Kidney tubule cell (primary cell): ENCODE measurements at regions not wholly inside any gene's neighbourhood (a gene's known extent, or its start where the extent isn't known, plus 50 kb on each side); places are given as distances from the start of the nearest gene placed in this dataset.

Experiments
- DNase-seq: peaks from one replicate; pipeline ENCODE4 v3.0.0-alpha.2; 2018; ENCODE audit warnings: low spot score

- DNase-seq, result no peak
These were observed 113.9 kb downstream of the C5orf15 start for GRCh38 chr5:133854554-133854953.

GRCh38 chr5:133853646-133854365 lies 114.6 kb downstream of the C5orf15 start:
- DNase-seq, result no peak

- DNase-seq, result no peak
These were observed 116.9 kb downstream of the C5orf15 start for GRCh38 chr5:133851521-133851920.

- no peak for DNase-seq
These were observed 117.6 kb downstream of the C5orf15 start for GRCh38 chr5:133850811-133851210.

- DNase-seq, result no peak
These were observed 119.3 kb downstream of the C5orf15 start for GRCh38 chr5:133849116-133849515.

- no peak for DNase-seq
These were observed 120.0 kb downstream of the C5orf15 start for GRCh38 chr5:133848341-133848811.

- no peak for DNase-seq
These were observed 120.5 kb downstream of the C5orf15 start for GRCh38 chr5:133847886-133848285.

GRCh38 chr5:133847301-133847700 lies 121.1 kb downstream of the C5orf15 start:
- no peak for DNase-seq

- DNase-seq, result no peak
These were observed 121.8 kb downstream of the C5orf15 start for GRCh38 chr5:133846478-133847226.

GRCh38 chr5:133845271-133845670 lies 123.2 kb downstream of the C5orf15 start:
- no peak for DNase-seq

- no peak for DNase-seq
These were observed 123.6 kb downstream of the C5orf15 start for GRCh38 chr5:133844836-133845235.

- no peak for DNase-seq
These were observed 124.5 kb downstream of the C5orf15 start for GRCh38 chr5:133843911-133844310.

- peak; percentile 29 for DNase-seq
These were observed 125.4 kb downstream of the C5orf15 start for GRCh38 chr5:133842846-133843611.

- DNase-seq, result no peak
These were observed 126.3 kb downstream of the C5orf15 start for GRCh38 chr5:133841831-133842750.

- DNase-seq, result no peak
These were observed 128.3 kb downstream of the C5orf15 start for GRCh38 chr5:133840168-133840567.

- DNase-seq, result no peak
These were observed 128.7 kb downstream of the C5orf15 start for GRCh38 chr5:133839721-133840120.

- no peak for DNase-seq
These were observed 129.3 kb downstream of the C5orf15 start for GRCh38 chr5:133839090-133839489.

- no peak for DNase-seq
These were observed 130.1 kb downstream of the C5orf15 start for GRCh38 chr5:133838286-133838685.

GRCh38 chr5:133831491-133832224 lies 136.8 kb downstream of the C5orf15 start:
- peak; percentile 78 for DNase-seq

- no peak for DNase-seq
These were observed 137.5 kb downstream of the C5orf15 start for GRCh38 chr5:133830911-133831310.

GRCh38 chr5:133830281-133830680 lies 138.1 kb downstream of the C5orf15 start:
- no peak for DNase-seq
